ENCODE measurements at regions not wholly inside any gene's neighbourhood (a gene's known extent, or its start where the extent isn't known, plus 50 kb on each side); places are given as distances from the start of the nearest gene placed in this dataset.

DNA sequence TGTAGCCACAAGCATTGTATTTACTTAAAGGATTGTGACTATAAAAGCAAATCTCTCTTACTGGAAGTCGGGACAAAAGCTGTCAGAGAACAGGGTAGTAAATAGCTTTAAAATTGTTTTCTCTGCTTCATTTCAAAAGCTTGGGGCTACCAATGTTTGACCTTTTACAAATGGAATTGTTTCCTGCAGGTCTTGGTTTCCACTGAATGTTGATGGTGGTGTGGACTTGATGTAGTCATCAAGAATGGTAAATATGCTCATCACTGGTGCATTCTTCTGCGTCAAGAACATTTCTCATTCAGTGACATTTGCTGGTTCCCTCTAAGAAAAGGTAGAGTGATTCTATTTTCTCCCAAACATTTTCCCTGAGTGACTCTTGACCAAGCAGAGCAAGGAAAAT is 435.4 kb upstream of the KHDRBS2 start:
- H3K4me1 Mint-ChIP-seq (ENCODE audit: low read depth), result no peaks in the 10 kb centered on the region
- no peak overlapping the region for H3K27ac Mint-ChIP-seq
- H3K36me3 Mint-ChIP-seq (ENCODE audit: low read depth), result no peaks in the 10 kb centered on the region
- H3K9me3 Mint-ChIP-seq, result peaks cover 37% of the 10 kb centered on the region
- intact Hi-C loops (cut with micrococcal nuclease), result no loop called here
- H3K4me3 Mint-ChIP-seq, result no peak overlapping the region
- no peaks in the 10 kb centered on the region for H3K27me3 Mint-ChIP-seq

DNA sequence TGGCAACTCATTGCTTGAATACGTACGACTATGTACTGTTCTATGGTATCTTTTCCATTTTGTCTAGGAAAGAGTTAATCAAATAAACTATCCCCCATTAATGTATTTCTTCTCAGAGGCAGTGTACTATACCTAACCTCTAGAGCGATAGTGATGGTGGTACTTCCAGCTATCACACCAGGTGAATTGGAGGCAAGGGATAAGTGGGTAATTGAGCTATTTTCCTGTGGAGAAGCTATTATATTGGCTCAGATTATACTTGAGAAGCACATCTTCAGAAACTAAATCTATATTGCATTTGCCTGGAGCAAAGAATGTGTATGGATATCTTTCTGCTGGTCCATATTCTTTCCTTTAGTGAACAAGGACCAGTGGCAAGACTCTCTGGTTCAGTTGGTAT is 430.7 kb upstream of the KHDRBS2 start:
- H3K9me3 Mint-ChIP-seq, result peaks cover 11% of the 10 kb centered on the region

DNA sequence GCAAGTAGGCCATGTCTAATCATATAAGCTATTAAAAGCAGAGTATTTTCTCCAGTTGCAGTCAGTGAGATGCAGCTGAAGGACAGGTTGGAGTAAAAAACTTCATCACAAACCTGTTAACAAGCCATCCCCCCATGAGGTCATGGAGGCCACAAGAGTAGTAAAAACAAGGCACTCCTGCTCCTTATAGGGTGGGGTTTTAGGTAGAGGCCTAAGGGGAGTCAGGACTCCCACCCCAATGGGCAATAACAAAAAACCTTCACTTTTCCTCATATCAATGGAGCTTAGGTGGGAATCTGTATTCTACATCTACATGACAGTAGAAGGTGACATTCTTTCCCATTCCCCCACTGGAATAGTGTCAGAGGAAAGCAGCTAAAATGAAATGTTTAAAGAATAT is 428.1 kb upstream of the KHDRBS2 start:
- peaks cover 16% of the 10 kb centered on the region for H3K9me3 Mint-ChIP-seq
- no peaks in the 10 kb centered on the region for H3K27me3 Mint-ChIP-seq
- H3K4me1 Mint-ChIP-seq (ENCODE audit: low read depth), result no peaks in the 10 kb centered on the region
- intact Hi-C loops (cut with micrococcal nuclease), result no loop called here
- no peaks in the 10 kb centered on the region for H3K36me3 Mint-ChIP-seq (ENCODE audit: low read depth)
- H3K4me3 Mint-ChIP-seq, result no peak overlapping the region
- no peak overlapping the region for H3K27ac Mint-ChIP-seq

More for the DNA sequence above, 430.7 kb upstream of the KHDRBS2 start:
- H3K4me3 Mint-ChIP-seq, result no peak overlapping the region
- no peak overlapping the region for H3K27ac Mint-ChIP-seq
- intact Hi-C loops (cut with micrococcal nuclease), result no loop called here
- H3K4me1 Mint-ChIP-seq (ENCODE audit: low read depth), result no peaks in the 10 kb centered on the region
- H3K27me3 Mint-ChIP-seq, result no peaks in the 10 kb centered on the region
- no peaks in the 10 kb centered on the region for H3K36me3 Mint-ChIP-seq (ENCODE audit: low read depth)

DNA sequence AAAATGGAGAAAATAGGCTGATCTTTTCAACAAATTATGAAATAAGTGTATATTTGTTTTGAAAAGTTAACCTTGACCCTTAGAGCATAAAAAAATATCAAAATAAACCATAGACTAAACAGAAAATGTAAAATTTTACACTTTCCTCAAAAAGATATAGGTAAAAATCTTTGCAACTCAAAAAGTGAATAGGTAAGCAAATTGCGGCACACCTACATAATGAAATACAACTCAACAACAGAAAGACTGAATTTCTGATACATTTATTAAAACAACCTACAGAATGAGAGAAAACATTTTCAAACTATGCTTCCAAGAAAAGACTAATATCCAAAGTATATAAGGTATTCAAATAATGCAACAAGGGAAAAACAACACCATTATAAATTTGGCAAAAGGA is 425.7 kb upstream of the KHDRBS2 start:
- no peaks in the 10 kb centered on the region for H3K36me3 Mint-ChIP-seq (ENCODE audit: low read depth)
- H3K27ac Mint-ChIP-seq, result no peak overlapping the region
- no peak overlapping the region for H3K4me3 Mint-ChIP-seq
- intact Hi-C loops (cut with micrococcal nuclease), result no loop called here
- no peaks in the 10 kb centered on the region for H3K27me3 Mint-ChIP-seq
- no peaks in the 10 kb centered on the region for H3K4me1 Mint-ChIP-seq (ENCODE audit: low read depth)
- peaks cover 30% of the 10 kb centered on the region for H3K9me3 Mint-ChIP-seq

DNA sequence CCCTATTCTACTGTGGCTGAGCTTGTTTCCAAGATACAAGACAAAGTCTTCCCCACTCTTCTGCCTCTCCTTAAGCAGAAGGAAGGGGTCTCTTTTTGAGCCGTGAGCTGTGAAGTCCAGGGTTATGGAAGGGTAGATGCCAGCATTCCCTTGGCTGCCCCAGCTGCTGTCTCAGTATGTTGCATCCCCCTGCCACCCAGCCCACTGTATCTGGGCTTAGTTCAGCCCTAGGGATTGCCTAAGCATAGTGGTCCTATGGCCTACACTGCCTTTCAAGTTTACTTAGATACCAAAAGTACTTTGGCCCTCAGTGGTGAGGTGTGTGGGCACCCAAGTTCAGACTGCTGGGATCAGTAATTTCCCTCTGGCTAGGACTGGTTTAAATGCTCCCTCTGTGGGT is 421.9 kb upstream of the KHDRBS2 start:
- Mint-ChIP-seq H3K27me3 (no peaks in the 10 kb centered on the region), H3K9me3 (peaks cover 53% of the 10 kb centered on the region), H3K36me3 (ENCODE audit: low read depth) (no peaks in the 10 kb centered on the region), H3K4me1 (ENCODE audit: low read depth) (no peaks in the 10 kb centered on the region), H3K4me3 (no peak overlapping the region), H3K27ac (no peak overlapping the region)
- intact Hi-C loops (cut with micrococcal nuclease), result no loop called here

DNA sequence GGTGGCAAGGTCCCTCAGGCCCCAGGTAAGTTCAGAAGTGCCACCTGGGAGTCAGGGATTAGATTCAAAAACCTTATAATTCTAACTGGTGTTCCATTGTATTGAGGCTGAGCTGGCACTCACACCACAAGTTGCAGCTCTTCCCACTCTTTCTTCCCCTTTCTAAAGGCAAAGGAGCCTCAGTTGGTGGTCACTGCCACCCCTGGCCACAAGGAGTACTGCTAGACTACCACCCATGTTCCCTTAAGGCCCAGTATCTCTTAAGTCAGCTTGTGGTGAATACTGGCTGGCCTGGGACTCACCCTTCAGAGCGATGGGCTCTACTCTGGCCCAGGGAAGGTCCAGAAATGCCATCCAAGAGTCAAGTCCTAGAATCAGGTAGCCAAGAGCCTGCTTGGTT is 421.1 kb upstream of the KHDRBS2 start:
- Mint-ChIP-seq H3K27ac (no peak overlapping the region), H3K27me3 (no peaks in the 10 kb centered on the region), H3K9me3 (peaks cover 53% of the 10 kb centered on the region), H3K36me3 (ENCODE audit: low read depth) (no peaks in the 10 kb centered on the region), H3K4me1 (ENCODE audit: low read depth) (no peaks in the 10 kb centered on the region), H3K4me3 (no peak overlapping the region)
- intact Hi-C loops (cut with micrococcal nuclease), result no loop called here

DNA sequence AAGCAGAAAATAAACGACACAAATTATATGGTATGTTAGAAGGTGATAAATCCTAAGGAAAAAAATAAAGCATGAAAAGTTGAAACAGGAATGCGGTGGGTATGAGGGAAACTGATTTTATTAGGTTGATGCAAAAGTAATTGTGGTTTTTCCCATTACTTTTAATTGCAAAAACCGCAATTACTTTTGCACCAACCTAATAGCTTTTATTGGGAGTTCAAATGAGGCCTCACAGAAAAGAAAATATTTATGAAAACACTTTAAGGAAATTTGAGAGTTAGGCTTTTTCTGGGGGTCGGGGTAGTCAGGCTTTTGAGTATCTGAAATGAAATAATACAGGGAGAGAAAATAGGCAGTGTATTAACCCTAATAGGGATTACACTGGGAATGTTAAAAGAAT is 397.0 kb upstream of the KHDRBS2 start:
- Mint-ChIP-seq H3K27me3 (no peaks in the 10 kb centered on the region), H3K27ac (no peak overlapping the region), H3K36me3 (ENCODE audit: low read depth) (no peaks in the 10 kb centered on the region), H3K9me3 (peaks cover 52% of the 10 kb centered on the region), H3K4me3 (no peak overlapping the region), H3K4me1 (ENCODE audit: low read depth) (no peaks in the 10 kb centered on the region)
- intact Hi-C loops (cut with micrococcal nuclease), result no loop called here

DNA sequence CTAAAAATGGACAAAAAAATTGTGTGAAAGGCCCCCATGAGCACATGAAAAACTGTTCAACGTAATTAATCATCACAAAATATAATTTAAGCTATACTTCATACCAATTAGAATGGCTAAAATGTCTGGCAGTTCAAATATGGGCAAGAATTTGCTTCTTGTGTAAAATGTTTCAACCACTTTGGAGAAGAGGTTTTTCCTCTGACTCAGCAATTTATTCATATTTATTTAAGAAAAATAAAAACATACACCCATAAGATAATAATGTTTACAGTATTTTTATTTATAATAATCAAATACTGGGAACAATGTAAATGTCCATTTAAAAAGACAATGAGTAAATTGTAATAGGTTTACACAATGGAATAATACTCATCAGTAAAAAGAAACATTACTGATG is 395.1 kb upstream of the KHDRBS2 start:
- Mint-ChIP-seq H3K9me3 (peaks cover 67% of the 10 kb centered on the region), H3K27me3 (no peaks in the 10 kb centered on the region), H3K4me1 (ENCODE audit: low read depth) (no peaks in the 10 kb centered on the region), H3K27ac (no peak overlapping the region), H3K36me3 (ENCODE audit: low read depth) (no peaks in the 10 kb centered on the region), H3K4me3 (no peak overlapping the region)
- intact Hi-C loops (cut with micrococcal nuclease), result no loop called here

DNA sequence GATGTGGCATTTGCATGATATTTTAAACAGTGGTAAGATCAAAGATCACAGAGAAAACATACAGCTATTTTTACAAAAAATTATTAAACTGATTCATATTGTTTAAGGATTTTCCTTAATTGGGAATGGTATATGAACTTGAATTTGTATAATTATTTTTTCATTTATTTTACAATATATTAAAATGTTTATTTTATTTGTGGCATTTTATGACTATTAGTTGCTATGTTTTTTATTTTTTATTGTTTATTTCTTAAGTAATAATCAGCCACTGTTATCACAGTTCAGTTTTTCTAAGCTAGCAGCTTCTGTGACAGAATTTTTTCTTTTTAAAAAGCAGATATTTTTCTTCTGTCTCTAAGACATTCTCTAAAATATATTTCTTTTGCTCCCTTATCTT is 387.0 kb upstream of the KHDRBS2 start:
- peaks cover 15% of the 10 kb centered on the region for H3K9me3 Mint-ChIP-seq
- no peaks in the 10 kb centered on the region for H3K4me1 Mint-ChIP-seq (ENCODE audit: low read depth)
- intact Hi-C loops (cut with micrococcal nuclease), result no loop called here
- H3K4me3 Mint-ChIP-seq, result no peak overlapping the region
- H3K36me3 Mint-ChIP-seq (ENCODE audit: low read depth), result no peaks in the 10 kb centered on the region
- no peak overlapping the region for H3K27ac Mint-ChIP-seq
- no peaks in the 10 kb centered on the region for H3K27me3 Mint-ChIP-seq

DNA sequence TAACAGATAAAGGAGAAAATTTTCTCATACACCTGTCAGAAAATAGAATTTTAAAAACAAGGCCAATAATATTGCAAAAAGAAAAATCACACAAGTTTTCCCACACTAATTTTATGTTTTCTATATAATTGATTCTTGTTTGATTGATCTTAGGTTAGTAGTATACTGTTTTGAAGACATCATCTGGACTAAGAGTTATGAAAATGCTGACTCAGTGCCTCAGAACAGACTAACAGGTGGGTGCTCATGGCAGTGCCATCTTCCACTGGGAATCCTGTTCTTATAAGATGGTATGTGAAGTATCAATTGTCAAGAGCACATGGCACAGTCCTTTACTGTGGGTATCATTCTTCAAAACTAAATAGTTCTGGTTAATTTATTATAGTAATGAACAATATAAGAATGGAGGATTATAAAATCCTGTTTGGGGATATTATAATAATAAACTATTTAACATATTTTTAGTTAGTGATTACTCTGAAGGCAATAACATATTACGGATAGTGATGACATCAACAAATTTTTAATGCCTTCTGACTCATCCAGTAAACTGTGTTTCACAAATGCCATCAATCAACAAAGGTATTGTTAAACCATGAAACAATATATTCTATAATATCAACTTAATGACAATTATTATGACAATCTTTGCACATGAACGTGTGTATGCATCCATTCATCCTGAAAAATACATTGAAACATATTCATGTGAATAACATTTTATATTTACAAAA is 384.6 kb upstream of the KHDRBS2 start:
- intact Hi-C loops (cut with micrococcal nuclease), result no loop called here
- Mint-ChIP-seq H3K36me3 (ENCODE audit: low read depth) (no peaks in the 10 kb centered on the region), H3K9me3 (no peaks in the 10 kb centered on the region), H3K4me3 (no peak overlapping the region), H3K27me3 (no peaks in the 10 kb centered on the region), H3K4me1 (ENCODE audit: low read depth) (no peaks in the 10 kb centered on the region), H3K27ac (no peak overlapping the region)

DNA sequence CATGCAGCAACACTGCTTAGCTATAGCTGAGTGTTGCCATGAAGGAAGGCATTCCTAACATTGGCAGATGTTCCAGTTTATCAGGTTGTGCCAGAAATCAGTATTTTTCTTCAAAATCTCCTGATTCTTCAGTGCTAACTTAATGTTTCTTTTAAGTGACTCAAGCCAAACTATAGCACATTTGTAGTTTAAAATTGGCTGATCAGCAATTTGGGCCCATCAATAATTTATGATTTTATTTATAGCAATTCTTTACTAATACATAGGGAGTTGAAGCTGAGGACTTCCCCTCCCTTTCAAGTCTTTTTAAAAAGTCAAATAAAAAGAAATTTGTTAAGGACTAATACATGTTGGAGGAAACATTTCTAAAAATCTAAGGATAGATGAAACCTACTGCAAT is 383.8 kb upstream of the KHDRBS2 start:
- Mint-ChIP-seq H3K27ac (no peak overlapping the region), H3K36me3 (ENCODE audit: low read depth) (no peaks in the 10 kb centered on the region), H3K27me3 (no peaks in the 10 kb centered on the region), H3K4me3 (no peak overlapping the region), H3K9me3 (no peaks in the 10 kb centered on the region), H3K4me1 (ENCODE audit: low read depth) (no peaks in the 10 kb centered on the region)
- intact Hi-C loops (cut with micrococcal nuclease), result no loop called here

DNA sequence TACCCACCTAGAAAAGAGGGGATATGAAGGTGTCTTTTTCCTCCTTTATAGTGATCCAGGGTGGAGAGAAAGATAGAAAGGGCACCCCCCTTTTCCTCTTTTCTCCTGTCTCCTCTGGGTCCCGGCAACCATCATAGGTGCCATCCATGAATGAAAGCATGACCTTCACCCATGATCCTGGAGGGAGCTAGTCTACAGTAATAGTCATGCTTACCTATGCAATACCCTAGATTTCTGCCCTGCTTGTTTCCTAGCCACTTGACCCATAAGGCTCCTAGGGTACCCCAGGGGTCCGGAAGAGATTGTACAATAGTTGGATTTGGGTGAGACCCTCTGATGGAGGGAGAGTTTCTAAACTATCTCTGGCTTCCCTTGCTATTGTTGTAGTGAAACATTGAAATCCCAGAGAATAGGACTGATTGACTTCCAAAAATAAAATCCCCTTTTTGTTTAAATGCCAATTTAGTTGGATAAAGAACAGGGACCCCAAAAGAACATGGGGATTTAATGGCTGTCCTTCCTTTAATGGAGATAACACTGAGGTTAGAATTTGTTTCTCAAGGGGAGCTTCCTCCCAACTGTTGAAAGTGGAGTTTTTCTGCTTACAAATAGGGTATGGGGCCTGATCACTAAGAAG is 366.8 kb upstream of the KHDRBS2 start:
- H3K9me3 Mint-ChIP-seq, result peaks cover 53% of the 10 kb centered on the region
- H3K27me3 Mint-ChIP-seq, result no peaks in the 10 kb centered on the region
- intact Hi-C loops (cut with micrococcal nuclease), result no loop called here
- no peak overlapping the region for H3K27ac Mint-ChIP-seq
- no peaks in the 10 kb centered on the region for H3K36me3 Mint-ChIP-seq (ENCODE audit: low read depth)
- H3K4me3 Mint-ChIP-seq, result no peak overlapping the region
- no peaks in the 10 kb centered on the region for H3K4me1 Mint-ChIP-seq (ENCODE audit: low read depth)

DNA sequence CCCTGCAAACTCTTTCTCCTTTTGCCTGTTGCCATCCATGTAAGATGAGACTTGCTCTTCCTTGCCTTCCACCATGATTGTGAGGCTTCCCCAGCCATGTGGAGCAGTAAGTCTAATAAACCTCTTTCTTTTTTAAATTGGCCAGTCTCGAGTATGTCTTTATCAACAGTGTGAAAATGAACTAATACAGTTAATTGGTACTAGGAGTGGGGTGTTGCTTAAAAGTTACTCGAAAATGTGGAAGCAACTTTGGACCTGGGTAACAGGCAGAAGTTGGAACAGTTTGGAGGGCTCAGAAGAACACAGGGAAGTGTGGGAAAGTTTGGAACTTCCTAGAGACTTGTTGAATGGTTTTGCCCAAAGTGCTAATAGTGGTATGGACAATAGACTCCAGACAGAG is 359.2 kb upstream of the KHDRBS2 start:
- intact Hi-C loops (cut with micrococcal nuclease), result no loop called here
- Mint-ChIP-seq H3K36me3 (ENCODE audit: low read depth) (no peaks in the 10 kb centered on the region), H3K9me3 (peaks cover 81% of the 10 kb centered on the region), H3K4me1 (ENCODE audit: low read depth) (no peaks in the 10 kb centered on the region), H3K4me3 (no peak overlapping the region), H3K27me3 (no peaks in the 10 kb centered on the region), H3K27ac (no peak overlapping the region)

DNA sequence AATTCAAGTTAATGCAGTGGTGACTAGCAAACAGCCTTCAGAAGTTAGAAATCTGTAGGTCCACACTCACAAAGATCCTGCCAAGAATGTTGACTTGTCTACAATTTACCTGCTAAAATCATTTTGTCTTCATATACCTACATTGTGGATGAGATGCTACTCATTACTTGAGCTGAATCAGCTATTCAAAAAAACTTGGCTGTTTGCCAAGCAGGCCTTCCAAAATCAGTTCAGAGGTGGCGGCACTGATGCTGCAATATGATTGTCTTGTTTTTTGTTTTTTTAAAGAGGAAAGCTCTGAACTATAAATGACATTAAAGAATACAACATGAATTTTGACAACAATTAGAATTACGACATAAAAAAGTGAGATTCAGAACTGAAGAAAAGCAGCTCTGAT is 354.7 kb upstream of the KHDRBS2 start:
- no peak overlapping the region for H3K27ac Mint-ChIP-seq
- peaks cover 67% of the 10 kb centered on the region for H3K9me3 Mint-ChIP-seq
- H3K4me3 Mint-ChIP-seq, result no peak overlapping the region
- no peaks in the 10 kb centered on the region for H3K4me1 Mint-ChIP-seq (ENCODE audit: low read depth)
- intact Hi-C loops (cut with micrococcal nuclease), result no loop called here
- no peaks in the 10 kb centered on the region for H3K36me3 Mint-ChIP-seq (ENCODE audit: low read depth)
- H3K27me3 Mint-ChIP-seq, result no peaks in the 10 kb centered on the region

DNA sequence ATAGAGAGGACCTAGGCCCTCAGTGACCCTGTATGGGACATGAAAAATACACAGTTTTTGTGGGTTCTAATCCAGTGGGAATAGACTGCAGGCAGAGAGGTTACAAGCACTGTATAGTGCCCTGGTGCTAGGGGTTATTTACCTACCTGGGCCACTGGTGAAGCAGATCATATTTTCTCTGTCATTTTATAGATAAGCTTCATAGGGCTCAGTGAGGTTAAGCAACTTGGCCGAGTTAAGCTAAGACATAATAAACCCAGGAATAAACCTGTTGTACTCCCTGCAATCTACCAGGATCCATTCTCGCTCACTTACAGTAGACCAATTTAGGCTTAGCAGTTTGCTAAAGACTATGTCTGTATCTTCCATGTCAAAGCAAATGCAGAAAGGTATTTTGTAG is 340.6 kb upstream of the KHDRBS2 start:
- H3K36me3 Mint-ChIP-seq (ENCODE audit: low read depth), result no peaks in the 10 kb centered on the region
- no peak overlapping the region for H3K4me3 Mint-ChIP-seq
- no peaks in the 10 kb centered on the region for H3K4me1 Mint-ChIP-seq (ENCODE audit: low read depth)
- H3K27ac Mint-ChIP-seq, result no peak overlapping the region
- intact Hi-C loops (cut with micrococcal nuclease), result no loop called here
- peaks cover 16% of the 10 kb centered on the region for H3K9me3 Mint-ChIP-seq
- H3K27me3 Mint-ChIP-seq, result no peaks in the 10 kb centered on the region
